Astrocyte (in vitro differentiated cells and primary cell): ENCODE measurements at regions not wholly inside any gene's neighbourhood (a gene's known extent, or its start where the extent isn't known, plus 50 kb on each side); places are given as distances from the start of the nearest gene placed in this dataset.

Experiments
- DNase-seq: peaks from one replicate; pipeline ENCODE4 v3.0.0-alpha.2; 2010; ENCODE audit warnings: low read depth
- FAIRE-seq: peaks from 2 replicates; lab custom pipeline; 2011; peaks lifted over from hg19 to GRCh38; lab: Jason Lieb, UNC
- H2AFZ ChIP-seq: 2 replicates; pipeline ENCODE4 v1.6.0; 2012; ENCODE audit warnings: low read depth, low read length, inconsistent platforms
- H3K27ac ChIP-seq: 2 replicates; pipeline ENCODE4 v1.5.1; 2011; ENCODE audit warnings: low read depth, low read length, inconsistent platforms
- H3K27me3 ChIP-seq: 2 replicates; pipeline ENCODE4 v1.6.0; 2011; ENCODE audit warnings: low read length, inconsistent platforms; ENCODE audit not compliant: insufficient read depth
- H3K36me3 ChIP-seq: 2 replicates; pipeline ENCODE4 v1.5.1; 2011; ENCODE audit warnings: low read length, inconsistent platforms; ENCODE audit not compliant: insufficient read depth
- H3K4me1 ChIP-seq: 2 replicates; pipeline ENCODE4 v1.5.1; 2011; ENCODE audit warnings: low read length, inconsistent platforms; ENCODE audit not compliant: insufficient read depth
- H3K4me2 ChIP-seq: 2 replicates; pipeline ENCODE4 v1.6.0; 2012; ENCODE audit warnings: low read length, inconsistent platforms
- H3K4me3 ChIP-seq: 2 replicates; pipeline ENCODE4 v1.5.1; 2011; ENCODE audit warnings: low read depth, mild to moderate bottlenecking, low read length, inconsistent platforms; ENCODE audit not compliant: insufficient read depth
- H3K79me2 ChIP-seq: 2 replicates; pipeline ENCODE4 v1.6.0; 2012; ENCODE audit warnings: mild to moderate bottlenecking, low read length, inconsistent platforms; ENCODE audit not compliant: insufficient read depth
- H3K9ac ChIP-seq: 2 replicates; pipeline ENCODE4 v1.6.0; 2012; ENCODE audit warnings: mild to moderate bottlenecking, low read length, inconsistent platforms
- H3K9me3 ChIP-seq: 2 replicates; pipeline ENCODE4 v1.5.1; 2012; ENCODE audit warnings: low read depth, mild to moderate bottlenecking, low read length, inconsistent platforms; ENCODE audit not compliant: insufficient read depth
- H4K20me1 ChIP-seq: 2 replicates; pipeline ENCODE4 v1.6.0; 2012; ENCODE audit warnings: low read length, inconsistent platforms; ENCODE audit not compliant: insufficient read depth
- H3K27ac Mint-ChIP-seq: one replicate; pipeline ENCODE4 v1.8.0; 2021; ENCODE audit warnings: mild to moderate bottlenecking, mixed read lengths; ENCODE audit not compliant: unreplicated experiment
- H3K27me3 Mint-ChIP-seq: one replicate; pipeline ENCODE4 v1.8.0; 2021; ENCODE audit warnings: low read depth, mixed read lengths; ENCODE audit not compliant: unreplicated experiment
- H3K36me3 Mint-ChIP-seq: one replicate; pipeline ENCODE4 v1.8.0; 2021; ENCODE audit warnings: low read depth, mixed read lengths; ENCODE audit not compliant: unreplicated experiment
- H3K4me1 Mint-ChIP-seq: one replicate; pipeline ENCODE4 v1.8.0; 2021; ENCODE audit warnings: low read depth, mixed read lengths; ENCODE audit not compliant: unreplicated experiment
- H3K4me3 Mint-ChIP-seq: one replicate; pipeline ENCODE4 v1.8.0; 2021; ENCODE audit warnings: mild to moderate bottlenecking, moderate library complexity, mixed read lengths; ENCODE audit not compliant: unreplicated experiment
- H3K9me3 Mint-ChIP-seq: one replicate; pipeline ENCODE4 v1.8.0; 2021; ENCODE audit warnings: mild to moderate bottlenecking, mixed read lengths; ENCODE audit not compliant: unreplicated experiment
- EZH2 ChIP-seq: IDR thresholded peaks from 2 replicates; pipeline ENCODE4 v1.6.1; 2012; ENCODE audit warnings: mild to moderate bottlenecking, low read length, inconsistent platforms; ENCODE audit not compliant: insufficient read depth
- TF ChIP-seq, protein P1 (sequence below): IDR thresholded peaks from 2 replicates; pipeline ENCODE4 v1.5.1; 2011; ENCODE audit warnings: low read depth, mild to moderate bottlenecking, inconsistent platforms, low read length, moderate library complexity; ENCODE audit not compliant: insufficient read depth

DNA sequence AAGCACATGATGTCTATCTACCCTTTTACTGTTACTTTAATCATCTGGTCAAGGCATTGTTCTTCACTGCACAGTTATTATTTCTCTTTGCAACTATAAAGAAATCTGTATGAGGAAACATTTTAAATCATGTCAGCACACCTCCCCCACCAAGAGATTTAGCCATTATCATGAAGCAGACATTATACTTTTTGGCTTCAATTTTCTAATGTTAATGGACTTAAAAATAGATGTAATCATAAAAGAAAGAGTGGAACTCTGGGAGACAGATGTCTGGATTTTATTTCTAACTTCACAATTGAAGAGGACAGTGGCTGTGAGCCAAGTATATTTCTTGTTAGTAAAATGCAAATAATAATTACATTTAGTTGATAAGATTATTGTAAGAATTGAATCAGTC is 932.4 kb downstream of the TAF11L14 start:
- no peaks in the 10 kb centered on the region for H3K9me3 ChIP-seq
- TF ChIP-seq, protein P1, sequence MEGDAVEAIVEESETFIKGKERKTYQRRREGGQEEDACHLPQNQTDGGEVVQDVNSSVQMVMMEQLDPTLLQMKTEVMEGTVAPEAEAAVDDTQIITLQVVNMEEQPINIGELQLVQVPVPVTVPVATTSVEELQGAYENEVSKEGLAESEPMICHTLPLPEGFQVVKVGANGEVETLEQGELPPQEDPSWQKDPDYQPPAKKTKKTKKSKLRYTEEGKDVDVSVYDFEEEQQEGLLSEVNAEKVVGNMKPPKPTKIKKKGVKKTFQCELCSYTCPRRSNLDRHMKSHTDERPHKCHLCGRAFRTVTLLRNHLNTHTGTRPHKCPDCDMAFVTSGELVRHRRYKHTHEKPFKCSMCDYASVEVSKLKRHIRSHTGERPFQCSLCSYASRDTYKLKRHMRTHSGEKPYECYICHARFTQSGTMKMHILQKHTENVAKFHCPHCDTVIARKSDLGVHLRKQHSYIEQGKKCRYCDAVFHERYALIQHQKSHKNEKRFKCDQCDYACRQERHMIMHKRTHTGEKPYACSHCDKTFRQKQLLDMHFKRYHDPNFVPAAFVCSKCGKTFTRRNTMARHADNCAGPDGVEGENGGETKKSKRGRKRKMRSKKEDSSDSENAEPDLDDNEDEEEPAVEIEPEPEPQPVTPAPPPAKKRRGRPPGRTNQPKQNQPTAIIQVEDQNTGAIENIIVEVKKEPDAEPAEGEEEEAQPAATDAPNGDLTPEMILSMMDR = no peak
- TF ChIP-seq EZH2 = no peak
- H3K36me3 Mint-ChIP-seq = no peaks in the 10 kb centered on the region

DNA sequence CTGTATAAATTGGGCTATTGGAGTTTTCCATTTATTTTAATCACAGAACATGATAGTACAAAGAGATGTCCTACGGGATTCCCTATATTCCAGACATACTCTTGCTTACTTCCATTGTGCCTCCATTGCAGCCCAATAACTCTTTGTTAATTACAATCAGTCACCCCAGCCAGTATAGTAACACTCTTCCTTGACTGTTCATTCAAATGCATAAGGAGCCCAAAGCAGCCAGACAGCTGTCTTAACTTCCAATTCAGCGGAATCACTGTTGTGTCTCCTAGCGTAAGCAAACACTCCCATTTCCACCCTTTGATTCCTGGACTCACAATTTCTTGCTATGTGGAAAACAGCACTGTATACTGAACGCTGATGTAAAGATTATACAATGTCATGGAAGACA is 942.3 kb downstream of the TAF11L14 start:
- peaks cover 2% of the 10 kb centered on the region for H3K4me1 Mint-ChIP-seq
- no peaks in the 10 kb centered on the region for H3K27me3 Mint-ChIP-seq
- H3K4me2 ChIP-seq = no peak overlapping the region
- no peak overlapping the region for H3K27ac ChIP-seq
- TF ChIP-seq EZH2 = no peak
- TF ChIP-seq, protein P1 = no peak
- no peak overlapping the region for H2AFZ ChIP-seq
- H3K27ac Mint-ChIP-seq = no peak overlapping the region
- no peak for FAIRE-seq
- no peaks in the 10 kb centered on the region for H3K9me3 ChIP-seq
- no peaks in the 10 kb centered on the region for H3K27me3 ChIP-seq
- no peaks in the 10 kb centered on the region for H3K4me1 ChIP-seq
- no peak overlapping the region for H3K4me3 ChIP-seq
- H3K79me2 ChIP-seq = no peaks in the 10 kb centered on the region
- H4K20me1 ChIP-seq = no peaks in the 10 kb centered on the region
- DNase-seq = no peak
- H3K9ac ChIP-seq = no peak overlapping the region
- no peaks in the 10 kb centered on the region for H3K9me3 Mint-ChIP-seq
- no peaks in the 10 kb centered on the region for H3K36me3 ChIP-seq
- no peaks in the 10 kb centered on the region for H3K36me3 Mint-ChIP-seq
- no peak overlapping the region for H3K4me3 Mint-ChIP-seq

More for the DNA sequence above, 932.4 kb downstream of the TAF11L14 start:
- Histone ChIP-seq H3K79me2 (no peaks in the 10 kb centered on the region), H3K4me3 (no peak overlapping the region), H3K9ac (no peak overlapping the region), H3K4me2 (no peak overlapping the region), H3K36me3 (no peaks in the 10 kb centered on the region), H3K27ac (no peak overlapping the region), H3K27me3 (no peaks in the 10 kb centered on the region), H4K20me1 (no peaks in the 10 kb centered on the region), H2AFZ (no peak overlapping the region), H3K4me1 (no peaks in the 10 kb centered on the region)
- FAIRE-seq = no peak
- DNase-seq = no peak
- no peaks in the 10 kb centered on the region for H3K9me3 Mint-ChIP-seq
- H3K27ac Mint-ChIP-seq = no peak overlapping the region
- no peak overlapping the region for H3K4me3 Mint-ChIP-seq
- H3K4me1 Mint-ChIP-seq = no peaks in the 10 kb centered on the region
- H3K27me3 Mint-ChIP-seq = no peaks in the 10 kb centered on the region

DNA sequence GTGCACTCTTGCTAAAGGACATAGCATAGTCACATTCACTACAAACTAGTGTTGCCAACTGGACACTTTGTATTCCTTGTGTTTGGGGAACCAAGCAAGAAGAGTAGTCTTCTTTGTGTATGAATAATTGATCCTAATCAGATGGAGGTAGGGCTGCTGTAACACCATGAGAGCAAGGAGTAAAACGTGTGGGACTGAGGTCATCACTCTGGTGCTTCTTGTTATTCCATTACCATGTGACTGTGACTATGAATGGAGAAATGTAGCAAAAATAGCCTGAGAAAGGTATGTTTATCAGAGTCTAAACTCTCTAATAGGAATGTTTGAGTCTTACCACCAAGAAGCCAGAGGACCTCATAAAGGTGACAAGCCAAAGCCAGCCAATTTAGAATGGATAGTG is 966.9 kb downstream of the TAF11L14 start:
- Mint-ChIP-seq H3K4me1 (peaks cover 5% of the 10 kb centered on the region), H3K4me3 (no peak overlapping the region), H3K27ac (no peak overlapping the region), H3K27me3 (no peaks in the 10 kb centered on the region), H3K9me3 (no peaks in the 10 kb centered on the region), H3K36me3 (no peaks in the 10 kb centered on the region)
- DNase-seq (no peak), FAIRE-seq (no peak)
- no peaks in the 10 kb centered on the region for H3K36me3 ChIP-seq
- no peaks in the 10 kb centered on the region for H4K20me1 ChIP-seq
- no peak overlapping the region for H3K27ac ChIP-seq
- H3K9ac ChIP-seq = no peak overlapping the region
- H3K27me3 ChIP-seq = no peaks in the 10 kb centered on the region
- H3K4me2 ChIP-seq = no peak overlapping the region
- no peak for TF ChIP-seq EZH2
- TF ChIP-seq, protein P1 = no peak
- H2AFZ ChIP-seq = no peak overlapping the region
- no peak overlapping the region for H3K4me3 ChIP-seq
- H3K9me3 ChIP-seq = no peaks in the 10 kb centered on the region
- H3K79me2 ChIP-seq = no peaks in the 10 kb centered on the region
- no peaks in the 10 kb centered on the region for H3K4me1 ChIP-seq
